Heart left ventricle (tissue), 16 donors: ENCODE measurements at regions not wholly inside any gene's neighbourhood (a gene's known extent, or its start where the extent isn't known, plus 50 kb on each side); places are given as distances from the start of the nearest gene placed in this dataset.

Experiments
- ATAC-seq, 4 donors: fragments of 200-7000 bp; cut with Tn5 transposase; one replicate each; pipeline ENCODE4 v1.9.1; 2020 to 2022; ENCODE audit warnings: moderate library complexity in 4 of 4, mild to moderate bottlenecking in 3 of 4, moderate number of reproducible peaks in 1 of 4
- DNase-seq, 5 donors: peaks; one replicate each; pipeline ENCODE4 v3.0.0-alpha.2; 2020
- H3K27ac ChIP-seq, 12 donors: fragments of 200-600 bp; sonication (generic) in 4 of 12; one replicate each; pipeline versions ENCODE4 v1.5.0 to v1.8.0; 2016 to 2022; ENCODE audit warnings: mild to moderate bottlenecking in 2 of 12
- H3K27me3 ChIP-seq, 9 donors: fragments of 200-600 bp; sonication (generic) in 2 of 9; one replicate each; pipeline versions ENCODE4 v1.5.1 to v1.8.0; 2016 to 2022; ENCODE audit warnings: mild to moderate bottlenecking in 3 of 9
- H3K36me3 ChIP-seq, 9 donors: fragments of 200-600 bp; sonication (generic) in 2 of 9; one replicate each; pipeline versions ENCODE4 v1.5.0 to v1.8.0; 2018 to 2022; ENCODE audit warnings: mild to moderate bottlenecking in 2 of 9
- H3K4me1 ChIP-seq, 12 donors: fragments of 200-600 bp; sonication (generic) in 4 of 12; one replicate each; pipeline versions ENCODE4 v1.5.0 to v1.8.0; 2016 to 2022; ENCODE audit warnings: mild to moderate bottlenecking in 3 of 12
- H3K4me3 ChIP-seq, 12 donors: fragments of 200-600 bp; sonication (generic) in 4 of 12; one replicate each; pipeline versions ENCODE4 v1.5.0 to v1.8.0; 2017 to 2022; ENCODE audit warnings: mild to moderate bottlenecking in 9 of 12, moderate library complexity in 4 of 12
- H3K9me3 ChIP-seq, 12 donors: fragments of 200-600 bp; sonication (generic) in 4 of 12; one replicate each; pipeline versions ENCODE4 v1.5.0 to v1.8.0; 2016 to 2022; ENCODE audit warnings: mild to moderate bottlenecking in 1 of 12
- CTCF ChIP-seq, 12 donors: fragments of 200-600 bp; sonication (generic) in 4 of 12; IDR thresholded peaks; one replicate each; pipeline versions ENCODE4 v1.5.0 to v1.8.0; 2018 to 2022; ENCODE audit warnings: antibody characterized with exemption in 12 of 12, mild to moderate bottlenecking in 5 of 12
- POLR2A ChIP-seq, 2 donors: fragments of 450-650 bp; IDR thresholded peaks; one replicate each; pipeline ENCODE4 v1.6.1; 2017; ENCODE audit warnings: antibody characterized with exemption in 2 of 2, mild to moderate bottlenecking in 2 of 2, moderate library complexity in 2 of 2
- WGBS, 4 donors: extraction: QIAGEN DNeasy Blood & Tissue Kit in 2 of 4; methylation state at CpG; one replicate each; pipeline versions ENCODE4 v1.1.5 to v1.1.7; 2013 to 2018; 5-methylcytosine and 5-hydroxymethylcytosine counted together
- intact Hi-C, 10 donors: fragments of 100-400 bp; cut with DNase I; formaldehyde crosslinking; loops; one replicate each; pipeline versions ENCODE4 v1.11.1 to v1.14.2; 2022
- donor health status: ischemic (EF 13 %, LVEDD 7.1; RV severe dilation, severe dysfunction).
- donor health status: healthy with polysubstance abuse.
- donor health status: DM: no; HTN: yes; CAD: no.
- donor health status: DM: no; HTN: no; CAD: no.
- donor health status: ischemic (EF 25% LVEDD 6.9; RV normal size, moderate dysfunction).
- donor health status: ischemic (EF 25% LVEDD 5.7; RV mildly dilated, moderate dysfunction).
- donor health status: healthy.
- donor health status: DM: yes; HTN: yes; CAD: no.
- donor health status: ischemic (EF 35%, LVEDD 5.7; RV mildly dilated, moderate dysfunction).
- donor health status: nonischemic (EF 11% LVEDD 7.7; RV severe dilation, severe dysfunction).
- donor health status: DM: yes; HTN: yes; CAD: no.
- donor health status: PGD.
- donor health status: ischemic (EF 29% LVEDD 5.4; RV normal size, mild dysfunction).
- donor health status: nonischemic (EF 23%, LVEDD 6.1; RV moderate dilation, normal function).

- H3K27ac ChIP-seq = no peak overlapping the region
These were observed 272.4 kb upstream of the COL8A1 start for GRCh38 chr3:99365979-99366378.

GRCh38 chr3:99365396-99365795 is 273.0 kb upstream of the COL8A1 start:
- no peaks in the 10 kb centered on the region for H3K27me3 ChIP-seq
- no peaks in the 10 kb centered on the region for H3K36me3 ChIP-seq
- ATAC-seq = no peak
- H3K27ac ChIP-seq = no peak overlapping the region
- intact Hi-C loops = no loop called here
- no peak overlapping the region for H3K4me3 ChIP-seq
- no peak for TF ChIP-seq POLR2A (IDR thresholded peaks at IDR 0.05)
- TF ChIP-seq CTCF (IDR thresholded peaks at IDR 0.05) = no peak
- peaks cover 0 to 4% (median 0%) of the 10 kb centered on the region in 12 donors for H3K4me1 ChIP-seq
- no peak for DNase-seq
- no peaks in the 10 kb centered on the region for H3K9me3 ChIP-seq

More at GRCh38 chr3:99365979-99366378, 272.4 kb upstream of the COL8A1 start:
- H3K9me3 ChIP-seq = no peaks in the 10 kb centered on the region
- no peak for TF ChIP-seq CTCF (IDR thresholded peaks at IDR 0.05)
- TF ChIP-seq POLR2A (IDR thresholded peaks at IDR 0.05) = no peak
- no peak for DNase-seq
- H3K36me3 ChIP-seq = no peaks in the 10 kb centered on the region
- 36 to 44% (median 39%) methylated on average over 1 of the region's 1 CpG for WGBS, 4 donors
- H3K4me1 ChIP-seq = peaks cover 0 to 4% (median 0%) of the 10 kb centered on the region in 12 donors
- no peak overlapping the region for H3K4me3 ChIP-seq
- H3K27me3 ChIP-seq = no peaks in the 10 kb centered on the region
- no peak for ATAC-seq
- intact Hi-C loops = no loop called here

GRCh38 chr3:99357131-99357530 is 281.3 kb upstream of the COL8A1 start:
- H3K27me3 ChIP-seq = no peaks in the 10 kb centered on the region
- ATAC-seq = no peak
- no peak for DNase-seq
- no peak overlapping the region for H3K27ac ChIP-seq
- TF ChIP-seq CTCF (IDR thresholded peaks at IDR 0.05) (no peak), POLR2A (IDR thresholded peaks at IDR 0.05) (no peak)
- 72 to 88% (median 77%) methylated on average over 1 of the region's 1 CpG for WGBS, 4 donors
- H3K4me1 ChIP-seq = no peaks in the 10 kb centered on the region
- intact Hi-C loops = no loop called here
- H3K36me3 ChIP-seq = no peaks in the 10 kb centered on the region
- peaks cover 0 to 6% (median 0%) of the 10 kb centered on the region in 12 donors for H3K9me3 ChIP-seq
- H3K4me3 ChIP-seq = no peak overlapping the region

- H3K4me3 ChIP-seq = no peak overlapping the region
- H3K4me1 ChIP-seq = no peaks in the 10 kb centered on the region
- 64 to 74% (median 72%) methylated on average over 2 of the region's 2 CpGs for WGBS, 4 donors
- H3K27me3 ChIP-seq = no peaks in the 10 kb centered on the region
- H3K36me3 ChIP-seq = no peaks in the 10 kb centered on the region
- no peak for ATAC-seq
- no peak for DNase-seq
- peaks cover 0 to 6% (median 0%) of the 10 kb centered on the region in 12 donors for H3K9me3 ChIP-seq
- TF ChIP-seq CTCF (IDR thresholded peaks at IDR 0.05) (no peak), POLR2A (IDR thresholded peaks at IDR 0.05) (no peak)
- H3K27ac ChIP-seq = no peak overlapping the region
- intact Hi-C loops = no loop called here
These were observed 281.7 kb upstream of the COL8A1 start for GRCh38 chr3:99356696-99357095.
